ENCODE measurements at regions not wholly inside any gene's neighbourhood (a gene's known extent, or its start where the extent isn't known, plus 50 kb on each side); places are given as distances from the start of the nearest gene placed in this dataset.

DNA sequence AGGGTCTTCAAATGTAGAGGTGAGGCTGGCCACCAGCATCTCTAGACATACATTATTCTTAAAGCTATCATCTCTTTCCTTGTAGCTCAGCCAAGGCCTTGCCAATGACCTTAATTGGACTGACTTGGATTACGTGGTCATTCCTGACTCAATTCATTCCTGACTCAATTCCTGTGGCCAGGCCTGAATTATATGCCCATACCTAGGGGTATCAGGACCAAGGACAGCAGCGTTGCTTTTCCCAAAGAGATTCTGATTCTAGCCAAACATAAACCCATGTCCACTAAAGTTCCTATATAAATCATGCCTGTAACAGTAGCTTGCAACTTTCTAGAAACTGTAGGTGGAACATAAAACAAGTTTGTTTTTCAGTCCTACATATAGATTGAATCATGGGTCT is 231.7 kb downstream of the ARL6IP6 start:
- H3K9me3 ChIP-seq = no peaks in the 10 kb centered on the region
- POLR2A ChIA-PET = no interaction called here
- H3K4me2 ChIP-seq = no peak overlapping the region
- no peak overlapping the region for H2AFZ ChIP-seq (ENCODE audit: low read depth)
- CTCF ChIA-PET = no interaction called here
- no peak overlapping the region for H3K9ac ChIP-seq
- H3K4me1 ChIP-seq (ENCODE audit: control insufficient read depth in 1 of 2, insufficient read depth in 2 of 2, low read depth in 1 of 2, low read length in 1 of 2) = no peaks in the 10 kb centered on the region
- no peak for TF ChIP-seq CHD2 (IDR thresholded peaks at IDR 0.05; ENCODE audit: low read length, partially characterized antibody)
- TF ChIP-seq EZH2phosphoT487 (IDR thresholded peaks at IDR 0.05; ENCODE audit: borderline replicate concordance, low read depth) = no peak
- TF ChIP-seq, protein P1, sequence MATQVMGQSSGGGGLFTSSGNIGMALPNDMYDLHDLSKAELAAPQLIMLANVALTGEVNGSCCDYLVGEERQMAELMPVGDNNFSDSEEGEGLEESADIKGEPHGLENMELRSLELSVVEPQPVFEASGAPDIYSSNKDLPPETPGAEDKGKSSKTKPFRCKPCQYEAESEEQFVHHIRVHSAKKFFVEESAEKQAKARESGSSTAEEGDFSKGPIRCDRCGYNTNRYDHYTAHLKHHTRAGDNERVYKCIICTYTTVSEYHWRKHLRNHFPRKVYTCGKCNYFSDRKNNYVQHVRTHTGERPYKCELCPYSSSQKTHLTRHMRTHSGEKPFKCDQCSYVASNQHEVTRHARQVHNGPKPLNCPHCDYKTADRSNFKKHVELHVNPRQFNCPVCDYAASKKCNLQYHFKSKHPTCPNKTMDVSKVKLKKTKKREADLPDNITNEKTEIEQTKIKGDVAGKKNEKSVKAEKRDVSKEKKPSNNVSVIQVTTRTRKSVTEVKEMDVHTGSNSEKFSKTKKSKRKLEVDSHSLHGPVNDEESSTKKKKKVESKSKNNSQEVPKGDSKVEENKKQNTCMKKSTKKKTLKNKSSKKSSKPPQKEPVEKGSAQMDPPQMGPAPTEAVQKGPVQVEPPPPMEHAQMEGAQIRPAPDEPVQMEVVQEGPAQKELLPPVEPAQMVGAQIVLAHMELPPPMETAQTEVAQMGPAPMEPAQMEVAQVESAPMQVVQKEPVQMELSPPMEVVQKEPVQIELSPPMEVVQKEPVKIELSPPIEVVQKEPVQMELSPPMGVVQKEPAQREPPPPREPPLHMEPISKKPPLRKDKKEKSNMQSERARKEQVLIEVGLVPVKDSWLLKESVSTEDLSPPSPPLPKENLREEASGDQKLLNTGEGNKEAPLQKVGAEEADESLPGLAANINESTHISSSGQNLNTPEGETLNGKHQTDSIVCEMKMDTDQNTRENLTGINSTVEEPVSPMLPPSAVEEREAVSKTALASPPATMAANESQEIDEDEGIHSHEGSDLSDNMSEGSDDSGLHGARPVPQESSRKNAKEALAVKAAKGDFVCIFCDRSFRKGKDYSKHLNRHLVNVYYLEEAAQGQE (IDR thresholded peaks at IDR 0.05; ENCODE audit: low read depth, low read length) = peak; percentile 95
- no peak for TF ChIP-seq GABPA (IDR thresholded peaks at IDR 0.05; ENCODE audit: low read depth)
- H3K27ac ChIP-seq (ENCODE audit: low read depth in 2 of 2, low read length in 1 of 2) = no peak overlapping the region
- H3K79me2 ChIP-seq (ENCODE audit: insufficient read depth) = no peaks in the 10 kb centered on the region
- H3K9me2 ChIP-seq = no peaks in the 10 kb centered on the region
- no peak overlapping the region for H3K4me3 ChIP-seq (ENCODE audit: low read depth in 2 of 2, low read length in 1 of 2)
- no peaks in the 10 kb centered on the region for H3K36me3 ChIP-seq (replicated peaks in 1 of 2; ENCODE audit: control insufficient read depth in 1 of 2, insufficient read depth in 2 of 2, low read length in 1 of 2)
- no peak for DNase-seq
- H3K27me3 ChIP-seq (ENCODE audit: insufficient read depth) = no peaks in the 10 kb centered on the region
- H4K20me1 ChIP-seq (ENCODE audit: insufficient read depth) = no peaks in the 10 kb centered on the region
- 7% methylated on average over 2 of the region's 2 CpGs for WGBS (ENCODE audit: low lambda C conversion rate)
- no peaks in the 10 kb centered on the region for H3F3A ChIP-seq (replicated peaks; ENCODE audit: insufficient read depth)

DNA sequence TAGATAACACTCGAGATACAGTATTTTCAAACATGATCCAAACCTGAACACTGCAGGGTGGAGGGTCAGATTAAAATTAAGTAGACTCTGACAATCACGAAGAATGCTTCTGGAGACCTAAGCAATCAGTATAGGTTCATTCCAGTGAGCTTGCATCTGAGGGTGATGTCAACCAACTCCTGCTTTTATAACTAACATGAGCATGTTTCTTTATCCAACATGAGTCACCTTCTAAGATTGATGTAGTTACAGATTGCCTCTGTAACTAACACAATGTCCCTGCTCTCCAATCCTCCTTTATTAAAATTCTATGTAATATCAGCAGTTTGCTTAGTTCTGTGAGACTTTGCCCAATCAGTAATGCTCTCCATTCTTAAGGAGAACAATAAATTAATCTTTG is 225.7 kb downstream of the ARL6IP6 start:
- Histone ChIP-seq H3K4me2 (no peak overlapping the region), H3K9ac (no peak overlapping the region), H2AFZ (ENCODE audit: low read depth) (no peak overlapping the region), H3F3A (replicated peaks; ENCODE audit: insufficient read depth) (no peaks in the 10 kb centered on the region), H3K4me1 (ENCODE audit: control insufficient read depth in 1 of 2, insufficient read depth in 2 of 2, low read depth in 1 of 2, low read length in 1 of 2) (no peaks in the 10 kb centered on the region), H4K20me1 (ENCODE audit: insufficient read depth) (no peaks in the 10 kb centered on the region), H3K9me2 (no peaks in the 10 kb centered on the region), H3K9me3 (no peaks in the 10 kb centered on the region), H3K27me3 (ENCODE audit: insufficient read depth) (no peaks in the 10 kb centered on the region), H3K4me3 (ENCODE audit: low read depth in 2 of 2, low read length in 1 of 2) (no peak overlapping the region), H3K36me3 (replicated peaks in 1 of 2; ENCODE audit: control insufficient read depth in 1 of 2, insufficient read depth in 2 of 2, low read length in 1 of 2) (no peaks in the 10 kb centered on the region), H3K27ac (ENCODE audit: low read depth in 2 of 2, low read length in 1 of 2) (no peak overlapping the region), H3K79me2 (ENCODE audit: insufficient read depth) (no peaks in the 10 kb centered on the region)
- 0% methylated on average over 2 of the region's 2 CpGs for WGBS (ENCODE audit: low lambda C conversion rate)
- TF ChIP-seq FOXJ3 (CRISPR knock-in tag; IDR thresholded peaks at IDR 0.05) = no peak
- TF ChIP-seq, protein P2, sequence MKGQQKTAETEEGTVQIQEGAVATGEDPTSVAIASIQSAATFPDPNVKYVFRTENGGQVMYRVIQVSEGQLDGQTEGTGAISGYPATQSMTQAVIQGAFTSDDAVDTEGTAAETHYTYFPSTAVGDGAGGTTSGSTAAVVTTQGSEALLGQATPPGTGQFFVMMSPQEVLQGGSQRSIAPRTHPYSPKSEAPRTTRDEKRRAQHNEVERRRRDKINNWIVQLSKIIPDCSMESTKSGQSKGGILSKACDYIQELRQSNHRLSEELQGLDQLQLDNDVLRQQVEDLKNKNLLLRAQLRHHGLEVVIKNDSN (IDR thresholded peaks at IDR 0.05; ENCODE audit: borderline replicate concordance, low read depth) = no peak
- TF ChIP-seq EP300 (IDR thresholded peaks at IDR 0.05; ENCODE audit: borderline replicate concordance in 1 of 2, low read depth in 1 of 2, low read length in 1 of 2) = no peak
- no peak for TF ChIP-seq MEF2A (IDR thresholded peaks at IDR 0.05; ENCODE audit: borderline replicate concordance, low read depth)
- TF ChIP-seq YY1 (IDR thresholded peaks at IDR 0.05; ENCODE audit: low read depth) = no peak
- TF ChIP-seq POLR2AphosphoS5 (IDR thresholded peaks at IDR 0.05; ENCODE audit: low read depth, low read length) = no peak
- no peak for TF ChIP-seq NFIC (IDR thresholded peaks at IDR 0.05; ENCODE audit: borderline replicate concordance)
- TF ChIP-seq, protein P3, sequence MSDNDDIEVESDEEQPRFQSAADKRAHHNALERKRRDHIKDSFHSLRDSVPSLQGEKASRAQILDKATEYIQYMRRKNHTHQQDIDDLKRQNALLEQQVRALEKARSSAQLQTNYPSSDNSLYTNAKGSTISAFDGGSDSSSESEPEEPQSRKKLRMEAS (IDR thresholded peaks at IDR 0.05; ENCODE audit: low read depth) = no peak
- TF ChIP-seq RXRA (IDR thresholded peaks at IDR 0.05; ENCODE audit: borderline replicate concordance, low read depth) = no peak
- TF ChIP-seq RFX5 (IDR thresholded peaks at IDR 0.05; ENCODE audit: low read length) = no peak
- TF ChIP-seq, protein P4, sequence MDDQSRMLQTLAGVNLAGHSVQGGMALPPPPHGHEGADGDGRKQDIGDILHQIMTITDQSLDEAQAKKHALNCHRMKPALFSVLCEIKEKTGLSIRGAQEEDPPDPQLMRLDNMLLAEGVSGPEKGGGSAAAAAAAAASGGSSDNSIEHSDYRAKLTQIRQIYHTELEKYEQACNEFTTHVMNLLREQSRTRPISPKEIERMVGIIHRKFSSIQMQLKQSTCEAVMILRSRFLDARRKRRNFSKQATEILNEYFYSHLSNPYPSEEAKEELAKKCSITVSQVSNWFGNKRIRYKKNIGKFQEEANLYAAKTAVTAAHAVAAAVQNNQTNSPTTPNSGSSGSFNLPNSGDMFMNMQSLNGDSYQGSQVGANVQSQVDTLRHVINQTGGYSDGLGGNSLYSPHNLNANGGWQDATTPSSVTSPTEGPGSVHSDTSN (IDR thresholded peaks at IDR 0.05) = no peak
- ChIA-PET CTCF (interaction anchor here (2.1 kb wide), 1 partner anchor 18 kb away, joined by 7 read pairs; no protein-coding TSS in a partner anchor), POLR2A (no interaction called here)
- no peak for DNase-seq
